ENCODE measurements at regions not wholly inside any gene's neighbourhood (a gene's known extent, or its start where the extent isn't known, plus 50 kb on each side); places are given as distances from the start of the nearest gene placed in this dataset.

DNA sequence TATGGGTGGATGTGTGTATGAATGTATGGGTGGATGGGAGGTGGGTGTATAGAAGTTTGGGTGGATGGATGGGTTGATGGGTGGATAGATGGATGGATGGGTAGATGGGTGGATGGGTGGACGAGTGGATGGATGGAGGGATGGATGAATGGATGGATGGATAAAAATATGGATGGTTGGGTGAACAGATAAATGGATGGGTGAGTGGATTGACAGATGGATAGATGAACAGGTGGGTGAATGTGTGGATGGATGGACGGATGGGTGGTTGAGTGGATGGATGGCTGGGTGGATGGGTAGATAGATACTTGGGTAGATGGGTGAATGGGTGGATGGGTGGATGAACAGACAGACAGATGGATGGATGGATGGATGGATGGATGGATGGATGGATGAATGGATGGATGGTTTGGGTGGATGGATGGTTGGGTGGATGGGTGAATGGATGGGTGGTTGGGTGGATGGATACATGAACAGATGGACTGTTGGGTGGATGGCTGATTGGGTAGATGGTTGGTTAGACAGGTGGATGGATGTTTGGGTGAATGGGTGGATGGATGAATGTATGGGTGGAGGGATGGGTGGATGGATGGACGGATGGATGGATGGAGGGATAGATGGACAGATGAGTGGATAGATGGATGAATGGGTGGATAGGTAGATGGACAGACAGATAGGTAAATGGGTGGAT is 166.8 kb downstream of the IRX2 start:
- TF ChIP-seq, protein P1, sequence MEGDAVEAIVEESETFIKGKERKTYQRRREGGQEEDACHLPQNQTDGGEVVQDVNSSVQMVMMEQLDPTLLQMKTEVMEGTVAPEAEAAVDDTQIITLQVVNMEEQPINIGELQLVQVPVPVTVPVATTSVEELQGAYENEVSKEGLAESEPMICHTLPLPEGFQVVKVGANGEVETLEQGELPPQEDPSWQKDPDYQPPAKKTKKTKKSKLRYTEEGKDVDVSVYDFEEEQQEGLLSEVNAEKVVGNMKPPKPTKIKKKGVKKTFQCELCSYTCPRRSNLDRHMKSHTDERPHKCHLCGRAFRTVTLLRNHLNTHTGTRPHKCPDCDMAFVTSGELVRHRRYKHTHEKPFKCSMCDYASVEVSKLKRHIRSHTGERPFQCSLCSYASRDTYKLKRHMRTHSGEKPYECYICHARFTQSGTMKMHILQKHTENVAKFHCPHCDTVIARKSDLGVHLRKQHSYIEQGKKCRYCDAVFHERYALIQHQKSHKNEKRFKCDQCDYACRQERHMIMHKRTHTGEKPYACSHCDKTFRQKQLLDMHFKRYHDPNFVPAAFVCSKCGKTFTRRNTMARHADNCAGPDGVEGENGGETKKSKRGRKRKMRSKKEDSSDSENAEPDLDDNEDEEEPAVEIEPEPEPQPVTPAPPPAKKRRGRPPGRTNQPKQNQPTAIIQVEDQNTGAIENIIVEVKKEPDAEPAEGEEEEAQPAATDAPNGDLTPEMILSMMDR (IDR thresholded peaks at IDR 0.05; ENCODE audit: extremely low read depth, missing control alignments): no peak
- no peak for DNase-seq (ENCODE audit: low spot score)

DNA sequence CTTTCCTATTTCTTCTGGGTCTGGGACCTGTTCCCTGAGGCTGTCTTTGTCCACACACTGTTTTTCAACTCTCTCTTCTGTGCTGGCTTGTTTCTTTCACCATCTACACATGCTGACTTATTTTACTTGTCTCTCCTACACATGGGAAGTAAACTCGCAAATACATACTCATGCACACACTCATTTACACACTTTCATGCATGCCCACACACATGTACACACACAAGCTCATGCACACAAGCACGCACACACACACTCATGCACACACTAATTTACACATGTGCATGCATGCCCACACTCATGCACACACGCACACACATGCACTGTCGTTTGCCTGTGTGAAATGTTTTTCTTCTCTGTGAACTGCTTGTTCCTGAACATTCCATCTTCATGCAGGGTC is 169.0 kb downstream of the IRX2 start:
- TF ChIP-seq, protein P1 (IDR thresholded peaks at IDR 0.05; ENCODE audit: extremely low read depth, missing control alignments): no peak

DNA sequence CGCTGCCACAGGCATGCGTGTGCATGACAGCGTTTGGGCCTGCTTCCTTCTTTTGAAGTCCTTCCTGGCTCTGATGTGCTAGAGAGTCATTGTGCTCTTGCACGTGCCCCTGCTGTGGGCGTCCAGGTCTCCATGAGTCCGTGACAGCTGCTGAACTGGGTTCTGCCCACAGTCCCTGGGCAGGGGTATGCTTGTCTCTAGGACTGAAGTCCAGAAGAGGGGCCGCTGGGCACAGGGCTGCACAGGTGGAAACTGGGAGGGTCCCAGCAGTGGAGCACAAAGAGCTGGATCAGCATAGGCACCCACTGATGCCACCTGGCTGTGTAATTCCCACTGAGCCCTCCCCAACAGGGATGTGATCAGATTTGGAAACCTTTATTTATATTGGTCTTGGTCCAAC is 169.4 kb downstream of the IRX2 start:
- DNase-seq (ENCODE audit: low spot score): no peak
- TF ChIP-seq, protein P1 (IDR thresholded peaks at IDR 0.05; ENCODE audit: extremely low read depth, missing control alignments): no peak

More for the DNA sequence above, 169.0 kb downstream of the IRX2 start:
- no peak for DNase-seq (ENCODE audit: low spot score)

DNA sequence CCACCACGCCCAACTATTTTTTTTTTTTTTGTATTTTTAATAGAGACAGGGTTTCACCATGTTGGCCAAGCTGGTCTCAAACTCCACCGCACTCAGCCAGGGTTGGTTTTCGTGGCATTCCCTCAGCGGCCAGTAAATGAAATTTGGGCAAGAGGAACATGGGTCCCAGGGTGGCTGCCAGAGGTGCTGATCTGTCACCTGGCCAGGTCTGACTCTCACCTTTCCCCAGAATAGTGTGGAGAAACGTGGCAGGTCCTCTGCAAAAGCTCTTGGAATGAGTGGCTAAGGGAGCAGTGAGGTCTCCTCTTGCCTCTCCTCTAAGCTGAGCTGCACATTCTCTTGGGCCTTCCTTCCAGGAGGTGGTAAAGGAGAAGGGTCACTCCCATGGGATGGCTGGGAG is 170.1 kb downstream of the IRX2 start:
- DNase-seq (ENCODE audit: low spot score): no peak
- TF ChIP-seq, protein P1 (IDR thresholded peaks at IDR 0.05; ENCODE audit: extremely low read depth, missing control alignments): no peak

DNA sequence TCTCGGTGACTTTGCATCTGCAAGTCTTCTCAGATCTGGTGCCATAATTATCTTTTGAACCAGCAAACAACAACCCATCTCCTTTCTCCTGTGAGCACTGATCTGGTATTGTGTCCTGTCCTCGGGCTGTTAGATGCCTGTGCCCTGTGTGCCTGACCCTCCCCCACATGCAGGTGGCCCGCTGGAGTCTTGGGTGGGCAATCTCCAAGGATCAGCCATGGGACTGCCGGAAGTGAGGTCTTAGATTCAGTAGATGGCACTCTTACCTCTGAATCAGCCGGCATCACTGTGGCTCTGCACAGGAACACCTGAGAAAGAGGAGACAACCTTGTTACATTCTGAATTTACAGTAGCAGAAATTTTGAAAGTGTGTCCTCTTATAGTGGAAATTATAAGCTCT is 172.4 kb downstream of the IRX2 start:
- TF ChIP-seq, protein P1 (IDR thresholded peaks at IDR 0.05; ENCODE audit: extremely low read depth, missing control alignments): no peak
- no peak for DNase-seq (ENCODE audit: low spot score)

DNA sequence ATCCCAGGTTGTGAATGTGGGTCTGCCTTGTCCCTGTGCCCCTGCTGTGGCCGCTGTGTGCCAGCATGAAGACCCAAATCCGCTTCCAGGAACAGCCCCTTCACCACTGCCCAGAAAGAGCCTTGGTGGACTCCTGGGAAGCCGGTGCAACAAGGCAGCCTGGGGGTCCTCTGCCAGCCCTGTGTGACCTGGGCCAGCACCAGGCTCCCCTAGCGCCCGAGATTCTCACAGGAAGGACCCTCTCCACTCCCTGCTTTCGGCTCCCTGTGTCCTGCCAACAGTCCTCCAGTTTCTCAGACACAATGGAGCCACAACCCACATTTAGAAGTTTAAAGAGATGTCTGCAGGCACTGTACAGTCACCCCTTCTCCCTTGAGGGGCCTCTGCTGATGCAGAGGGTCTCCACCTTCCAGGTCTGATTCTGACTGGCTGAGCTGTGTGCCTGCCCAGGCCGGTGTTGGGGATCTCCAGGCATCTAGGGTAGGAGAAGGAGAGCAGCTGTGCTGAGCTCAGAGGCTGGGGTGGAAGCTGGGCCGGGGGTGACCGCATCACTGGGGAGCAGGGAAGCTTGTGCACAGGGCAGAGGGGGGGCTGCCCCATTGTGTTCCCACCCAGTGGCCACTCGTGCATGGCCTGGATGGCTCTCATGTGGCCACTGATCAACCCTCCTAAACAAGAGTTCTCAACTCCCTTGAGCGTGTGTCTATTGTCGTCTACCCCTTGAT is 174.0 kb downstream of the IRX2 start:
- TF ChIP-seq, protein P1 (IDR thresholded peaks at IDR 0.05; ENCODE audit: extremely low read depth, missing control alignments): no peak
- no peak for DNase-seq (ENCODE audit: low spot score)

DNA sequence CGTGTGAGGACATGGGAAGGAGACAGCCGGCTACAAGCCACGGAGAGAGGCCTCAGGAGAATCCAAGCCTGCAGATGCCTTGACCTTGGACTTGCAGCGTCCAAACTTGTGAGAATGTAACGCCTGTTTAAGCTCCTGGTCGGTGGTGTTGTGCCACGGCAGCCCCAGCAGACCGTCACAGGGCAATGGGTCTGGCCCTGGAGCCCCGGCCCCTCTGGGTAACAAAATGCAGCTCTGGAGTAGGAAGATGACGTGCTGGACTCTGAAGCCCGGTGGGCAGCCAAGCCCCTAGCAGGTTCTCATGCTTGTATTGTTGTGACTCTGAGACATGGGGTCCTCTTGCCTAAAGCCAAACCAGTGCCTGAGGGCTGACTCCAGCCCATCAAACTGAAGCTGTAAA is 174.7 kb downstream of the IRX2 start:
- TF ChIP-seq, protein P1 (IDR thresholded peaks at IDR 0.05; ENCODE audit: extremely low read depth, missing control alignments): no peak
- DNase-seq (ENCODE audit: low spot score): no peak

Measured in GM20000 (cell line).